T-helper 2 cell (primary cell): ENCODE measurements at regions not wholly inside any gene's neighbourhood (a gene's known extent, or its start where the extent isn't known, plus 50 kb on each side); places are given as distances from the start of the nearest gene placed in this dataset.
"Not testable (repeated sequence)": the region's sequence is repeated elsewhere in the genome, so short reads cannot be mapped to it uniquely, and the experiment has no call there.

Source experiments
- DNase-seq, 5 experiments: peaks; one replicate each; pipeline versions ENCODE4 v3.0.0 to v3.0.0-alpha.2; 2012 to 2022

DNA sequence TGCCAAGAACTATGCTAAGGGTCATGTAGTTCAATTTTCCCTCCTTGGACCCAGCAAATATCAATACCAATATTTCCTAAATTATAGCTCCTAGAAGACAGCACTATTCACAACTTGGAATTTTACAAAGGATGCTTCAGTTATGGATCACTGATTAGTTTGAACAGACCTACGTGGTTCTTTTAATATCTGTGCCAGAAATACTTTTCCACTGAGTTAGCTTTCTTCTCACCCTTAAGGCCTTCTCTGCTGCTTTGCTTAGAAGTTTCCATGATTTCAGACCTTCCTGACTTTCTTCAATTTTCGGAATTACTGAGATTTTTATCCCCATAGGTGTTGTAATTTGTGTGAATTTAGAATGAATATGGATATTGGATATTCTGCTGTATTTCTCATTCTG, 380.4 kb downstream of the PSAT1 start:
- no peak for DNase-seq

- DNase-seq = no peak
Measured at GRCh38 chr9:78678877-78679276, 382.0 kb downstream of the PSAT1 start.

DNA sequence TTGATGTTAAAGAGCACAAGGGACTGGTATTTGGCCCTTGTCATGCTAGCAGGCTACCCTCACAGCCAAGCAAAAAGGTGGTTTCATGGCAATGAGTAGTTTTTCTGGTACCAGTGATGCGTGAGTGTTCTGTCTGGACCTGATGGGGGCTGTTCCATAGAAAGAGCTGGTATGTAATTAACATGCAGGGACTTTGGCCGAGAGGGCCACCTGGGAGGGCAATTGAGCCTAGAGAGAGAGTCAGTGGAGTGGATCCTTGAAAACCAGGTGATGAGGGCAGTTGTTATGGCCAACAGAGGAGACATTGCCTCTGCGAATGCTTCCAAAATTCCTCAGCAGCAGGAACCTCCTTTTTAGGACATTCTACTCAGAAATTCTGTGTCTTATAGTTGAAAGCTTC, 383.3 kb downstream of the PSAT1 start:
- no peak for DNase-seq

DNA sequence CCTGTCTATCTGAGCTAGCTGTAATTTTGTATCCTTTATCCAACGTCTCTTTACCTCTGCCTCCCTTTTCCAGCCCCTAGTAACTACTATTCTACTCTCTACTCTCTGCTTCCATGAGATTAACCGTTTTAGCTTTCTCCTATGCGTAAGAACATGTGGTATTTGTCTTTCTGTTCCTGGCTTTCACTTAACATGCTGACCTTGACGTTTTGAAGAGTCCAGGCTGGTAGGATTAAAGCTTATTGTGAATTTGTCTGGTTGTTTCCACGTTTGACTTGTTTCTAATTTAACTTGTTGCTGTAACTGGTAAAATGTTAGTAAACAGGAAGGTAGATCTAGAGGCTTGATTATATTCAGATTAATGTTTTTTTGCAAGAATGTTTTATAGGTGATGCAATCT, 385.3 kb downstream of the PSAT1 start:
- no peak for DNase-seq

GRCh38 chr9:78685471-78685870, 388.5 kb downstream of the PSAT1 start:
- no peak for DNase-seq

DNA sequence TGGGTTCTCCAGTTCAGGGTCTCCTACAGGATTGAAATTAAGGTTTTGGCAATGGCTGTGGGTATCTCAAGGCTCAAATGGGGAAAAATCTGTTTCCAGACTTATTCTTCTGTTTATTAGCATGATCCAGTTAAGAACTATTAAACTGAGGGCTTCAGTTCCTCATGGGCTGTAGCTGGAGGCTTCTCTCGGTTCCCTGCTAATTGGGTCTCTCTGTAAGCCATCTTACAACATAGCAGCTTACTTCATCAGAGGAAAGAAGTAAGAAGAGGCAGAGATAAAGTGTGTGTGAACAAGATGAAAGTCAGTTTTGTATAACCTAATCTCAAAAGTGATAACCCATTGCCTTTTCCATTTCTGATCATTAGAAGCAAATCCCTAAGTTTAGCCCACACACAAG, 391.9 kb downstream of the PSAT1 start:
- no peak for DNase-seq

DNA sequence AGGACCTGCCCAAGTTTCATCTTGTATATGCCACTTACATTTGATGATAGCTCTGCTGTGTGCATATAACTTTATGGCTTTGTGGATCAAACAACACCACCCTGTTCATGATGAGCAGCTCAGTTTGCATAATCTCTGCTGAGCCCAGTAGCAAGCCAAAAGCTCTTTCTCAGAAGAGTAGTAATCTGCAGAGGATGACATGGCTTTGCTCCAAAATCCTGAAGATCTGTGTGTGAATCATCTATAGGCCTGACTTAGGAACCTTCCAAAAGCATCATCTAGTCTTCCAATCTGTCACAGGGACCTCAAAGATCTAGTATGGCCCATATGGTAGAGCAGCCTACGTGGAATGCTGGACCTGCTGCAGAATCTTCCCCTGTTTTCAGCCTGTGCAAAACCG, 394.6 kb downstream of the PSAT1 start:
- no peak for DNase-seq

- no peak for DNase-seq
Measured at GRCh38 chr9:78692871-78693270, 395.9 kb downstream of the PSAT1 start.

DNA sequence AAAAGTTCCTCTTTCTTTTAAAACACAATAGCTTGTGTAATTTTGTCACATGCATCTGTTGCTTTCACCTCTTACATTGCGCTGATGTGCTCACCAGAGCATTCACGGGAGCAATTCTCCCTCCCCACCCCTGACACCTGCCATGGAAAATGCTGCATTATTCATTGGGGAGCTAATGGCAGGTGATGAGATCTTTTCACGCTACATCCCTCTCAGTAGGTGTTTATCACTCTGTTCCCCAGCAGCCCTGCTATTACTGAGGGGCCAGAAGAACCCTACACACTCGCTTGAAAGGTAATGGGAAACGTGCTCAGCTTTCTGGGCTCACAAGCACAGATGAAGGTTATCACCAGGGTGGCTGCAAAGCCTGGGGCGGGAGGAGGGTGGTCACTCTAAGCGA, 398.0 kb downstream of the PSAT1 start:
- no peak for DNase-seq

GRCh38 chr9:78695519-78695918, 398.6 kb downstream of the PSAT1 start:
- DNase-seq = no peak

- no peak for DNase-seq
Measured at GRCh38 chr9:78697618-78698017, 400.7 kb downstream of the PSAT1 start.

DNA sequence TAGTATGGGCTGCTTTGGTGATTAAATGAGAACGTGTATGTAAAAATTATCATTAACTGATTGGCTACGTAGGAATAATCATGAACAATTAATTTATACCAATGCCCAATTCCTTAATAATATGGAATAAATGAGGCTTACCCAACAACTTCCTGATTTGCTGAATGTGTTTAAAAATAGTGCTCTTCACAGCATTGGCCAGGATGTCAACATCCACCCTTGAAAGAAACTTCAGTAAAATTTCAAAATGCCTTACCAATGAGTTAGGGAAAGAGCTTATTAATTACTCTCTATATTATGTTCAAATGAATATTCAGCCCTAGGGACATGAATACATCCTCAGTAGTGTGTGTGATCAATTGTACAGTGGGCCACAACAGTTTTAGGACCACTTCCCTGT, 401.4 kb downstream of the PSAT1 start:
- no peak for DNase-seq

- DNase-seq = not testable (repeated sequence)
Measured at GRCh38 chr9:78699217-78699616, 402.3 kb downstream of the PSAT1 start.

GRCh38 chr9:78704153-78704552, 407.2 kb downstream of the PSAT1 start:
- not testable (repeated sequence) for DNase-seq

GRCh38 chr9:78707080-78707479, 410.2 kb downstream of the PSAT1 start:
- DNase-seq = no peak

- no peak for DNase-seq
Measured at GRCh38 chr9:78707481-78707991, 410.6 kb downstream of the PSAT1 start.

GRCh38 chr9:78712903-78713613, 416.1 kb downstream of the PSAT1 start:
- DNase-seq = no peak

DNA sequence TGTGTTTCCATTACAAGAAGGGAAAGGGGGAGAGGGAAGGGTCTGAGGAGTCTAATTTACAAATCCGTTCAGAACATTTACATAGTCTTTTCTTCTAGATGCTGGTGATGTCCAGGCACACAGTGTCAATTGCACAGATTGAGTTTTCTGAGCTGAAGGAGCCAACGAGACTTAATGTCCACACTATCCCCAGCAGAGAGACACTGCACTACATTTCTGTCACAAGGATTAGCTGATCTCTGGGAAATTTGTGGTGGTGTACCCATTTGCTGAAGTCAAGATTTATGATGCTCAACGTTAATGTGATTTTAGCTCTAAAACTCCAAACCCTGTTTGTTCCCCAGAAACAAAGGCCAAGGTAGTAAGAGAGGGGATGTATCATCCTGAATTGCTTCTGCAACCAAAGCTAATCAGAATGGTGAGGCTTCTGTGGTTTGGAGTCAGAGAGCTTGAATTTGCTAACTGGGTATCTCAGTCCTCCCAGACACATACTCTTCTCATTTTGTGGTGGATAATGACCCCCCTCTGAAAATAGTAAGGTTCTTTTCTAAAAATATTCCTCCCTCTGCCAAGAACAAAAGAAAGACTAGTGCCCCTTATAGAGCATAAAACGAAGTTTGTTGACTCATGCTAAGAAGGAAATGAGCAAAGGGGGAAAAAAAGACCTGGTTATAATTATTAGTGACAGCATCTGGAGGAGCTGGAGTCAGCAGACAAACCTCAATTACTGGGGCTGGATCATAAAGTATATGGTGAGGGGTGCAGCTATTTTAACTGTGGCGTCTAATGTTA, 416.9 kb downstream of the PSAT1 start:
- DNase-seq = no peak

DNA sequence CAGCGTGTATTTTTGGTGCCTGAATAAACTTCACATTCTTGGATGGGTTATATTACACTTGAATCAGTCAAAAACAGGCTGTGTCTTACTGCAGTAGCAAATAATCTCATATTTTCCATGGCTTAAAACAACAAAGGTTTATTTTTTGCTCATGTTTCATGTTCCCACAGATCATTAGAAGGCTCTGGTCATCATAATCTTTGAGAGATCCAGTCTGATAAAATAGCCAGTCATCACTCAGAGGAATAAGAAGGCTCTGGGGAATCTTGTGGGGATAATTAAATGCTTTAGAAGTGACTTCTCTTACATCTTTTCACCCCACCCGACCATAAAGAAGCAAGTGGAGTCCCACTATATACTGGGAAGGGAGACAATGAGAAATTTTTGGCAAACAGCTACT, 417.7 kb downstream of the PSAT1 start:
- no peak for DNase-seq

- DNase-seq = not testable (repeated sequence)
Measured at GRCh38 chr9:78719029-78719428, 422.1 kb downstream of the PSAT1 start.

DNA sequence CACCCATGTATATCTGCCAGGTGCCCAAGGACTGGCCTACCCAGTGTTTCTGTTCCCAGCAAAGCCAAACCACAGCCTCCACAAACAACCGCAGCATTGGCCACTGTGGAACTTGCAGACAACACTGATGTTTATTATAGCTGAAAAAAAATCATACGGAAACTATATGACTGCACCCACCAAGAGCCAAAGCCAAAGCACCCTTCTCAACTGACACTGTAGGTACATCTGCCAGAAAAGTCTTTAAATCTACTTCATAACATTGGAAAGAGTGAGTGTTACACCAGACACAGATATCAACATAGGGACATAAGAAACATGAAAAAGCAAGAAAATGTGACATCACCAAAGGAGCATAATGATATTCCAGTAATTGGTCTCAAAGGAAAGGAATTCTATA, 428.0 kb downstream of the PSAT1 start:
- no peak for DNase-seq

DNA sequence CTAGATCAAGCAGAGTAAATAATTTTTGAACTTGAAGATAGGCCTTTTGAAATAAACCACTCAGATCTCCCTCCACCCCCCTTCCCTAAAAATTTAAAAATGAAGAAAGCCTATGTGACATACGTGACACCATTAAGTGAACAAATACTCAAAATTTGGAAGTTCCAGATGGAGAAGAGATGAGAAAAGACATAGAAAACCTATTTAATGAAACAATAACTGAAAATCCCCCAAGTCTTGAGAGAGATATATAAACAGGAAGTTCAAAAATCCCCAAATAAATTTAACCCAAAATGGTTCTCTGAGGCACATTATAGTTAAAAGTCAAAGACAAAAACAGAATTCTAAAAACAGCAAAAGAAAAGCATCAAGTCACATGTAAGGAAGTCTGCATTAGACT, 428.6 kb downstream of the PSAT1 start:
- no peak for DNase-seq

- no peak for DNase-seq
Measured at GRCh38 chr9:78745331-78745730, 448.4 kb downstream of the PSAT1 start.

DNA sequence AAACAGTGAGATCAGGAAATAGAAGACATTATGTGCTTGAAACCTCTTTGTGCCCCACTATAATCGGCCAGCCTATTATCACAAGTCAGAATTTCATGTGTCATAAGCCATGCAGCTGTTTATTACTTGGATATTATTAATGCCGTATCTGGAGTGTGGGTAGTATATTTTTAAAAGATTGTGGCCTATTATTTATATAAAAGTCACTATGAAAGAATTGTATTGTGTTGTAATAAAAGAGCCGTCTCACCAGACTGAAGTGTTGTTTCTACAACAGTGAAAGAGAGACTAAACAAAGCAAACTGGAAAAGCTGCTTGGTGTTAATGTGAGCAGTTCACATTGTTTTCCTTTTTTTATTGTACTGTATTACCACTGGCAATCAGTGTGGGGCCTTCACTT, 449.1 kb downstream of the PSAT1 start:
- no peak for DNase-seq
